AG09319 (cell line): ENCODE measurements at regions not wholly inside any gene's neighbourhood (a gene's known extent, or its start where the extent isn't known, plus 50 kb on each side); places are given as distances from the start of the nearest gene placed in this dataset.

Experiments used
- DNase-seq: peaks from one replicate; pipeline ENCODE4 v3.0.0-alpha.2; 2010; ENCODE audit warnings: low read depth; ENCODE audit errors: extremely low read depth
- TF ChIP-seq, protein P1 (sequence below): IDR thresholded peaks from 2 replicates; pipeline ENCODE4 v1.5.1; 2011; ENCODE audit warnings: low read depth, mild to moderate bottlenecking, inconsistent platforms, low read length, moderate library complexity

DNA sequence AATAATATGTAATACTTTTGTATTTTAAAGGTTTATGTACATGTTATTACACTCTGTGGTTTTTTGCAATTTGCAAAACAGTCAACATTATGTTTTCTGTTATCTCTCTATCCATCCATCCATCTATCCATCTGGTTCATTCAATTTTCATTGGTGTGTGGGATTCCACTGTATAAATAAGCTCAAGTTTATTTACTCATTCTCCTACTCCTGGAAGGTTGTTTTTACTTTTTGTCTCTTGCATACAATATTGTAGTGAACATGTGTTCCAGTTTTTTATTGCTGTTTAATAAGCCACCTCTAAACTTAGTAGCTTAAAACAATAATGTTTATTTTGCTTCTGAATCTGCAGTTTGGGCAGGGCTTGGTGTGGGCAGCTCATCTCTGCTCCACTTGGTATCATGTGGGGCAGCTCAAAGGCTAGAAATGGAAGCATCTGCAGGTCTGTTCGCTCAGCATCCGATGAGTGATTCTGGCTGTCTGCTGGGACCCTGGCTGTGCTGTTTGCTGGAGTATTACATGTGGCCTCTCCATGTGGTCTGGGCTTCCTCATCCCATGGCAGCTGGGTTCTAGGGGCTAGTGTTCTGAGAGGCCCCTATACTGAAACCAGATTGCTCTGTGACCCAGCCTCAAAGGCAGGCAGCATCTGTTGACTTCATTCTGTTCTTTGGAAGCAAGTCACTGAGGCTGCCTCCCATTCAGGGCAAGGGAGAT, 98.8 kb downstream of the SLC25A47 start:
- TF ChIP-seq, protein P1, sequence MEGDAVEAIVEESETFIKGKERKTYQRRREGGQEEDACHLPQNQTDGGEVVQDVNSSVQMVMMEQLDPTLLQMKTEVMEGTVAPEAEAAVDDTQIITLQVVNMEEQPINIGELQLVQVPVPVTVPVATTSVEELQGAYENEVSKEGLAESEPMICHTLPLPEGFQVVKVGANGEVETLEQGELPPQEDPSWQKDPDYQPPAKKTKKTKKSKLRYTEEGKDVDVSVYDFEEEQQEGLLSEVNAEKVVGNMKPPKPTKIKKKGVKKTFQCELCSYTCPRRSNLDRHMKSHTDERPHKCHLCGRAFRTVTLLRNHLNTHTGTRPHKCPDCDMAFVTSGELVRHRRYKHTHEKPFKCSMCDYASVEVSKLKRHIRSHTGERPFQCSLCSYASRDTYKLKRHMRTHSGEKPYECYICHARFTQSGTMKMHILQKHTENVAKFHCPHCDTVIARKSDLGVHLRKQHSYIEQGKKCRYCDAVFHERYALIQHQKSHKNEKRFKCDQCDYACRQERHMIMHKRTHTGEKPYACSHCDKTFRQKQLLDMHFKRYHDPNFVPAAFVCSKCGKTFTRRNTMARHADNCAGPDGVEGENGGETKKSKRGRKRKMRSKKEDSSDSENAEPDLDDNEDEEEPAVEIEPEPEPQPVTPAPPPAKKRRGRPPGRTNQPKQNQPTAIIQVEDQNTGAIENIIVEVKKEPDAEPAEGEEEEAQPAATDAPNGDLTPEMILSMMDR, result no peak
- no peak for DNase-seq

DNA sequence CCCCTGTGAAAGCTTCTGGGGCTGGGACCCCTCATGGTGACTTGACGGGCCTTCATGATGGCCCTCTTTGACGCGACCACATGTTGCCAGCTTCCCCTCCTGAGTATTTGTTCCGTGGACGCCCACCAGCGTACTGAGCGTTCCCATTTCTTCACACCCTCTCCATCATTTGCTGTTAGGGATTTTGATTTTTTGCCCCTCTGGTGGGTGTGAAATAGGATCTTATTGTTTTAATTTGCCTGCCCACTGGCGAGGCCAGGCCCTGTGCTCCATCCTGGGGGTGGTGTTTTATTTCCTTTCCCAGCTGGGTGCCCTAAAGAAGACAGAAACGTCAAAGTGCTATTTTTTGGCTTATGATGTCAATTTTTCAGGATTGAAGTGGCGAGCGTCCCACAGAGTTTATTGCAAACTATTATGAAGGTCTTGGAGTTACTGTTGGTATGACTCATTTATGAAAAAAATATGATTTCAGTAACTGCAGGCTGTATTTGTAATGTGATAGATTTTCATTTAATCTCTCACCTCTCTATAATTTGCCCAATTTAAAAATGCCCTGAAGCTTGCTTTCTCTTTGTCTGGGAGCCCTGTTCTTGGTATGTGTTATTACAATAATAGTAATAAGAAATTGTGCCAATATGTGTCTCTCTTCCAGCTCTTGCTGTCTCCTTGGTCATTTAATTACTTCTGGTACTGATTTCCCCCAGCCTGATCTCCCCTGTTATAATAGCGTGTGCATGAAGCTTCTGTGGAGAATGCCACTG, 99.6 kb downstream of the SLC25A47 start:
- TF ChIP-seq, protein P1, result no peak
- DNase-seq, result no peak

DNA sequence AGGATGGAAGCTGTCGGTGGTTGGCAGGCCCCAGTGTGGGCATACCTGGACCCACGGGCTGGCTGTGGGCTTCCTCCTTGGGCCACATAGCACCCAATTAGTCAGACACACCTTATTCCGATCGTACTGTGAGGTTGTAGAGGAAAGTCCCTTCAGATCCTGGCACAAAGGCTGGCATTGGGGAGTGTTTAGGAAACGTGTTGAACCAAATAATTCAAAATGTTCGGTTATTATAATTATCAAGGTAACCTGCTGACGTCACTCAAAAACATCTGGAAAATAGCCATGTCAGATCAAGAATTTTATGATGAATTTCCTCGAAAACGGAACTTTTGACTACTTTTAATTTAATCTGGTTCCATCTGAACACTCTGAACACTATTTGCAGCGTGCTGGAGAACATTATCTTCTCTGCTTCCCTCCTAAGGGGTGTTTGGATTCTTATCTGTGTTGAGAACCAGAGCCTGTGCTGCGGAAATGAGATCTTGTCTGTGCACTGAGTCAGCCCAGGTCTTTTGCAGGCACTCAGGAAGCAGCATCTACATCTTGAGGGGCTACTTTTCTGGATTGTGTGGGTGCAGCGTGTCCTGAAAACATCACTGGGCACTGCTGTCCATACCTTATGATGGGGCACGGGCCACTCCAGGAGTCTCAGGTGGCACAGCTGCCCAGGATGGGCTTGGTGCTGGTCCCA, 100.3 kb downstream of the SLC25A47 start:
- TF ChIP-seq, protein P1, result no peak
- DNase-seq, result no peak

DNA sequence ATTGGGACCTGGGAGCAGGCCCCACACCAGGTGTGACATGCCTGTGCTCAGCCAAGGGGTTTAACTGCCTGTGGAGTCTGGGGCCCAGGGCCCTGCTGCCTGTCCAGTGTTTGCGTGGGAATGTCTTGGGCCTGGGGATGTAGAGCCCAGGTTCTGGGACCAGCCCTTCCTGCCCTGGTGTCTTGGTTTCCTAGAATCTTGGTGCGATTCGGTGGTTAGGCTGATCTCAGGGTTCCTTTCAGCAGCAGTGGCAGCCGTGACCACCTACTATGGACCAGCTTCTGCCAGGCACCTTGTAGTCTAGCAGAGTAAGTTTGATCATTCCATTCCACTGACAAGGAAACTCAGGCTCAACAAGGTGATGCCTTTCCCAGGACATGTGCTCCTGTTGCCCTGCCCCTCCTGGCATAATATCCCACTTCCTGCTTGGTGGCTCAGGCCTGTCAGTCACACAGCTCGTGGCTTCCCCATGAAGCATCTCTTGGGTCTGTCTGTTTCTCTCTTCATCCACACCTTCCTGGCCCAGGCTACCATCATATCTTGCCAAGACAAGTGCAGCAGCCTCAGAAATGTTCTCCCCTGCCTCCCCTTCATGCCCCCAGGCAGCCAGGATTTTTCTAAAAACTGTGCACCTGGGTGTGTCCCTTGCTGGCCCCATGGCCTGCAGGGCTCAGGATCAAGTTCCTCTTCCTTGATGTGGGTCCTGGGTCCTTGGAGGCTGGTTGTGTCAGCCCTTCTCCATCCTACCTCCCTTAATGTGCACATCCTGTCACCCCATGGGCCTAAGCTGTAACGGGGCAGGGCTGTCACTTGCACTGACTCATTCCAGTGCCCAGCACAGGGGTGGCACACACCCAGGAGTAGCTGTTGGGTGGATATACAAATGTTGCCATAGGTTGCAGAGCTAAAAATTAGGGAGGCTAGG, 101.6 kb downstream of the SLC25A47 start:
- DNase-seq, result no peak
- TF ChIP-seq, protein P1, result no peak

DNA sequence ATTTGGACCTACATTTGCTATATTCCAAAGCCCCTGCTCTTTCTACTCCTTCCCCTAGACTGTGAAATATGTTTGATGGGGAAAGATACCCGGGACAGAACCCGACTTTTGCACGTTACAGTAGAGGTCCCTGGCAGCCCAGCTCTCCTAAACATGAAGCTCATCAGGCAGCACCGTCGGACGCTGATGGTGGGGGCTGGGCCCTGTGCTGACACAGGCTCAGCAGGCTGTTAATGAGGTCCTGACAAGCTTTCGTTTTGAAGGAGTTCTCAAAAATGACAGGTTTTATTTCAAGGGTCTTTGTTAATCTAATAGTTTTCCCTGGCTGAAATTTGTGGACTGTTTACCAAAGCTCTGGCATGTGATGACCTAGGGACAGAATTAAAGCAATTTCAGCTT, 102.3 kb downstream of the SLC25A47 start:
- TF ChIP-seq, protein P1, result no peak

DNA sequence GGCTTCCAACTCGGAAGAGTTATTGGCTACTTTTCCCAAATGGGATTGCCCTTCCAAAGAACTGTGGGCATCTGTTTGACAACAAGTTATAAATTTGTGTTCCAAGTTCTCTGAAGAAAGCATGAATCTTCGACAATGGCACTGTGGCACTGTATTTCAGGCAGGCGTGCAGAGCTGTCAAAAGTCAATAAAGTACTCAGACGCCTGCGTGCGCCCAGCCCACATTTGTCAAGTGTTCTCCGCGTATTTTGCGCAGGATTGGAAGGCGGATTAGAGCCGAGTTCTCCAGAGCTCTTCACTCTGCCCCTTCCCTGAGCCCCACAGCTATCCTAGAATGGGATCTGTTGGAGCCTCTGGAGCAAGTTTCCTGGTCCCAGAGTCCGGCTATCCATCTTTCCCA, 103.2 kb downstream of the SLC25A47 start:
- TF ChIP-seq, protein P1, result no peak
- DNase-seq, result no peak

More for the DNA sequence above, 102.3 kb downstream of the SLC25A47 start:
- no peak for DNase-seq
